Activated CD4-positive, alpha-beta T cell treated with anti-CD3 and anti-CD28 coated beads, Interleukin-2, amount 10 ng/mL, durations not matched to agents 7 days and 5 days (primary cell): ENCODE measurements at regions not wholly inside any gene's neighbourhood (a gene's known extent, or its start where the extent isn't known, plus 50 kb on each side); places are given as distances from the start of the nearest gene placed in this dataset.
"Not testable (repeated sequence)": the region's sequence is repeated elsewhere in the genome, so short reads cannot be mapped to it uniquely, and the experiment has no call there.

ENCODE experiments used
- CTCF ChIA-PET: fragments of 350-600 bp; sonication (Branson Sonifier 250); formaldehyde crosslinking; loops from one replicate; lab custom pipeline; 2021; ENCODE audit warnings: antibody characterized with exemption; lab: Charles Lee
- POLR2A ChIA-PET: fragments of 350-600 bp; sonication (Branson Sonifier 250); formaldehyde crosslinking; loops from one replicate; lab custom pipeline; 2021; ENCODE audit warnings: antibody characterized with exemption; lab: Charles Lee
- DNase-seq: peaks from one replicate; pipeline ENCODE4 v3.0.0-alpha.2; 2020
- H3K27ac Mint-ChIP-seq: one replicate; pipeline ENCODE4 v1.8.0; 2021; ENCODE audit warnings: mild to moderate bottlenecking, moderate library complexity, mixed read lengths
- H3K27me3 Mint-ChIP-seq: one replicate; pipeline ENCODE4 v1.8.0; 2021; ENCODE audit warnings: mixed read lengths
- H3K36me3 Mint-ChIP-seq: one replicate; pipeline ENCODE4 v1.8.0; 2021; ENCODE audit warnings: low read depth, mixed read lengths
- H3K4me1 Mint-ChIP-seq: one replicate; pipeline ENCODE4 v1.8.0; 2021; ENCODE audit warnings: mixed read lengths
- H3K4me3 Mint-ChIP-seq: one replicate; pipeline ENCODE4 v1.8.0; 2021; ENCODE audit warnings: mild to moderate bottlenecking, moderate library complexity, mixed read lengths
- H3K9me3 Mint-ChIP-seq: one replicate; pipeline ENCODE4 v1.8.0; 2021; ENCODE audit warnings: mixed read lengths

DNA sequence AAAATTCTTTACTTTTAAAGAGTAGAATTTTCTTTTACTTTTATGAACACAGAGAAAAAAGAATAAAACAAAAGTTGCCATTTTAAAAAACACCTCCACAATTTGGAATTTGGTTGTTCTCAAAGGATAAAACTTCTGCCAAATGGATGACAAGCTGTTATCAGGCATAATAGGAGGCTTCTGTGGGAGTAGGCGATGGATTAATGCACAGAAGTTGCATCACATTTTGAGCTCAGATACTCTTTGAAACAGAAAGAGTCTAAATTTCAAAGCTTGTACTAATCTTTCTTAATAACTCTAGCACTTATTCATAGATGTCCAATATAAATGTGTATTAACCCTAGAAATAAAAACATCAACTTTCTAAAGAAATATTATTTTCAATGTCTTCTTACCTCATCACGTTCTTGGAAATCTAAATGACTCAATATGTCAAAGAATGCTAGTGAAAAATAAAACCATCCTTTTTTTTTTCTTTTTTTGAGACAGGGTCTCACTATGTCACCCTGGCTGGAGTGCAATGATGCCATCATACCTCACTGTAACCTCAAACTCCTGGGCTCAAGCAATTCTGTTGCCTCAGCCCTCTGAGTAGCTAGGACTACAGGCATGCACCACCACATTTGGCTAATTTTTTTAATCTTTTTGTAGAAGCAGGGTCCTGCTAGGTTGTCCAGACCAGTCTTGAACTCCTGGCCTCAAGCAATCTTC lies 112.8 kb upstream of the USP25 start:
- H3K9me3 Mint-ChIP-seq, result no peaks in the 10 kb centered on the region
- no peak for DNase-seq

GRCh38 chr21:15617964-15618363 lies 111.8 kb upstream of the USP25 start:
- ChIA-PET CTCF (no interaction called here), POLR2A (no interaction called here)
- no peaks in the 10 kb centered on the region for H3K4me1 Mint-ChIP-seq
- no peak overlapping the region for H3K4me3 Mint-ChIP-seq
- no peak overlapping the region for H3K27ac Mint-ChIP-seq
- no peak for DNase-seq
- H3K9me3 Mint-ChIP-seq, result no peaks in the 10 kb centered on the region
- H3K27me3 Mint-ChIP-seq, result no peaks in the 10 kb centered on the region
- no peaks in the 10 kb centered on the region for H3K36me3 Mint-ChIP-seq

More for the DNA sequence above, 112.8 kb upstream of the USP25 start:
- H3K36me3 Mint-ChIP-seq, result no peaks in the 10 kb centered on the region
- ChIA-PET POLR2A (no interaction called here), CTCF (no interaction called here)
- H3K4me3 Mint-ChIP-seq, result no peak overlapping the region
- no peaks in the 10 kb centered on the region for H3K27me3 Mint-ChIP-seq
- H3K27ac Mint-ChIP-seq, result no peak overlapping the region
- no peaks in the 10 kb centered on the region for H3K4me1 Mint-ChIP-seq

DNA sequence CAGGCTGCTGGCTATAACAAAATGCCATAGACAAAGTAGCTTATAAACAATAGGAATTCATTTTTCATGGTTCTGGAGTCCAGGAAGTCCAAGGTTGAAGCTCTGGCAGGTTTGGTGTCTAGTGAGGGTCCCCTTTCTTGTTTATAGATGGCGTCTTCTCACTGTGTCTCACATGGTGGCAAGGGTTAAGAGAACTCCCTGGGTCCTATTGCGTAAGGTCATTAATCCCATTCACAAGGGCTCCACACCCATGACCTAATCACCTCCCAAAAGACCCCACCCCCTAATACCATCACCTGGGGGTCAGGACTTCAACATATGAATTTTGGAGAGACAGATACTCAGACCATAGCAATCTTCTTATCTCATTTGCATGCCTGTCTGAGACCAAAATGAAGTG lies 108.9 kb upstream of the USP25 start:
- Mint-ChIP-seq H3K27me3 (no peaks in the 10 kb centered on the region), H3K4me3 (no peak overlapping the region), H3K36me3 (no peaks in the 10 kb centered on the region), H3K27ac (no peak overlapping the region), H3K4me1 (no peaks in the 10 kb centered on the region), H3K9me3 (no peaks in the 10 kb centered on the region)
- no peak for DNase-seq
- ChIA-PET CTCF (no interaction called here), POLR2A (no interaction called here)

GRCh38 chr21:15624646-15625045 lies 105.1 kb upstream of the USP25 start:
- POLR2A ChIA-PET, result no interaction called here
- DNase-seq, result no peak
- Mint-ChIP-seq H3K27ac (no peak overlapping the region), H3K4me3 (no peak overlapping the region), H3K4me1 (no peaks in the 10 kb centered on the region), H3K36me3 (no peaks in the 10 kb centered on the region), H3K27me3 (no peaks in the 10 kb centered on the region), H3K9me3 (no peaks in the 10 kb centered on the region)
- CTCF ChIA-PET, result no interaction called here

DNA sequence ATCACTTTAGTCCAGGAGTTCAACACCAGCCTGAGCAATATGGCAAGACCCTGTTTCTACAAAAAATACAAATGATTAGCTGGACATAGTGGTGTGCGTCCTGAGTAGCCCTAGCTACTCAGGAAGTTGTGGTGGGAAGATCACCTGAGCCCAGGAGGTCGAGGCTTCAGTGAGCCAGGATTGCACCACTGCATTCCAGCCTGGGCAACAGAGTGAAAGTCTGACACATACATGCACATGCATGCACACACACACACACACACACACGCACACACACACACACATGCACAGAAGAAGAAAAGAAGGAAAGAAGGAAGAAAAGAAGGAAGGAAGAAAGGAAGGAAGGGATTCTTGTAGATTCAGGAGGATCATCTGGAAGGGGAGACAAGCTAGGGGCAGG lies 104.4 kb upstream of the USP25 start:
- Mint-ChIP-seq H3K4me3 (no peak overlapping the region), H3K27ac (no peak overlapping the region), H3K9me3 (no peaks in the 10 kb centered on the region), H3K36me3 (no peaks in the 10 kb centered on the region), H3K27me3 (no peaks in the 10 kb centered on the region), H3K4me1 (no peaks in the 10 kb centered on the region)
- ChIA-PET CTCF (no interaction called here), POLR2A (interaction anchor here (0.7 kb wide), 1 partner anchor 200 kb away, joined by 3 read pairs; no protein-coding TSS in a partner anchor)
- no peak for DNase-seq

DNA sequence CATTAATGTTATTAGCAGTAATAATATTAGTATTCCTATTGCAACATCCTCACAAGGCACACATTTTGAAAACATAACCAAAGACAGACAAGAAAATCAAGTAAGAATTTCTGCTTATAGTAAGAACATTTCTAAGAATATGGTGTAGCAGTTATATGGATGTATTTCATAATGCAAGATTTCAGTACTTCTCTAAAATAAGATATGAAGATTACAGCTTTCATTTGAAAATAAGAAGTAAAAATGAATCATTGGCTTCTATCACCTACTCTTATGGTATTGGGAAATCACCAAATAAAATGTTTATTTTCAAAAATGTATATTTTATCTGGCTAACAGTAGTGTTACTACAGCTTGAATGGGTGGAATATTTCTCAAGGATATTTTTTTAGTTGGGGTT lies 103.8 kb upstream of the USP25 start:
- no peak for DNase-seq
- CTCF ChIA-PET, result no interaction called here
- no peaks in the 10 kb centered on the region for H3K27me3 Mint-ChIP-seq

DNA sequence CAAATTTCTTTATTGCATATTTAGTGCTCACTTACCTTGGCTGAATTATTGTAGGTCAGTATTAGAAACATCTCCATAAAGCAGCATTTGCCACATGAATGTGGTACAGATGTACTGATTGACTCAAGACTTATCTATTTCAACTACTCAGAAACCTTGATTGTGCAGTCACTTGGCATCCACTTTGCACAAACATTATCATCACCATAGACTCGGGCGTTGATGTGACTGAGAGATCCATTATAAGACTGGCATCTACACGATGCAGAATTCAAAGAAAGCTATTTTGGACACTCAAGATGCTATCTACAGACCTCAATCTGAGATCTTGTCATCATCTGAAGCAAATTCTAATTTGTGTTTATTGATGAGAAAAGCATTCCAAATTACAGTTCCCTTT lies 102.8 kb upstream of the USP25 start:
- Mint-ChIP-seq H3K9me3 (no peaks in the 10 kb centered on the region), H3K36me3 (no peaks in the 10 kb centered on the region), H3K4me3 (no peak overlapping the region), H3K4me1 (no peaks in the 10 kb centered on the region), H3K27ac (no peak overlapping the region), H3K27me3 (no peaks in the 10 kb centered on the region)
- DNase-seq, result no peak
- CTCF ChIA-PET, result no interaction called here
- POLR2A ChIA-PET, result no interaction called here

More for the DNA sequence above, 103.8 kb upstream of the USP25 start:
- H3K27ac Mint-ChIP-seq, result no peak overlapping the region
- no peaks in the 10 kb centered on the region for H3K9me3 Mint-ChIP-seq
- H3K4me3 Mint-ChIP-seq, result no peak overlapping the region
- no peaks in the 10 kb centered on the region for H3K4me1 Mint-ChIP-seq
- POLR2A ChIA-PET, result interaction anchor here (0.7 kb wide), 1 partner anchor 199 kb away, joined by 3 read pairs; no protein-coding TSS in a partner anchor
- no peaks in the 10 kb centered on the region for H3K36me3 Mint-ChIP-seq

DNA sequence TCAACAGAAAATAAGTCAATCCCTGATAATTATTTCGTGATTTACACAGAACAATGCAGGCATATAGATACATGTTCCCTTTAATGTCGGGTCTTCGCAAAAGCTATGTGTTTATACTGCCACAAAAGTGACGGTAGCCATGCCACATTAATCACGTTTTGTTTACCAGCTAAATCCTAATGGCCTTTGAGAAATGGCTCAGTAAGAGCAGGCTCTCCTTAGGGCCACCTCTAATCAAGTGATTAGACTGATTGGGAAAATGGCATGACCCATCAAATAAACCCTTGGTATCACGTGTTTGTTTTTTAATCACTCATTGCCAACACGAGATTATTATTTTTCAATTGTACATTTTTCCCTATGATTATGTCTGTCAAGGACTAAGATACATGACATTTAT lies 102.0 kb upstream of the USP25 start:
- CTCF ChIA-PET, result interaction anchor here (0.6 kb wide), 1 partner anchor 30 kb away, joined by 3 read pairs; no protein-coding TSS in a partner anchor
- H3K9me3 Mint-ChIP-seq, result no peaks in the 10 kb centered on the region

GRCh38 chr21:15631342-15631741 lies 98.4 kb upstream of the USP25 start:
- no peaks in the 10 kb centered on the region for H3K27me3 Mint-ChIP-seq
- ChIA-PET CTCF (no interaction called here), POLR2A (no interaction called here)
- no peaks in the 10 kb centered on the region for H3K36me3 Mint-ChIP-seq
- no peaks in the 10 kb centered on the region for H3K9me3 Mint-ChIP-seq
- no peak overlapping the region for H3K4me3 Mint-ChIP-seq
- no peak overlapping the region for H3K27ac Mint-ChIP-seq
- H3K4me1 Mint-ChIP-seq, result no peaks in the 10 kb centered on the region
- DNase-seq, result no peak

More for the DNA sequence above, 102.0 kb upstream of the USP25 start:
- Mint-ChIP-seq H3K4me3 (no peak overlapping the region), H3K4me1 (no peaks in the 10 kb centered on the region), H3K27me3 (no peaks in the 10 kb centered on the region), H3K27ac (no peak overlapping the region), H3K36me3 (no peaks in the 10 kb centered on the region)
- POLR2A ChIA-PET, result no interaction called here
- no peak for DNase-seq

GRCh38 chr21:15634541-15634940 lies 95.2 kb upstream of the USP25 start:
- H3K27ac Mint-ChIP-seq, CTCF ChIA-PET, H3K9me3 Mint-ChIP-seq, POLR2A ChIA-PET, H3K36me3 Mint-ChIP-seq, H3K4me1 Mint-ChIP-seq, H3K27me3 Mint-ChIP-seq, DNase-seq, H3K4me3 Mint-ChIP-seq: not testable (repeated sequence)

GRCh38 chr21:15638856-15639549 lies 90.8 kb upstream of the USP25 start:
- ChIA-PET CTCF (no interaction called here), POLR2A (no interaction called here)

DNA sequence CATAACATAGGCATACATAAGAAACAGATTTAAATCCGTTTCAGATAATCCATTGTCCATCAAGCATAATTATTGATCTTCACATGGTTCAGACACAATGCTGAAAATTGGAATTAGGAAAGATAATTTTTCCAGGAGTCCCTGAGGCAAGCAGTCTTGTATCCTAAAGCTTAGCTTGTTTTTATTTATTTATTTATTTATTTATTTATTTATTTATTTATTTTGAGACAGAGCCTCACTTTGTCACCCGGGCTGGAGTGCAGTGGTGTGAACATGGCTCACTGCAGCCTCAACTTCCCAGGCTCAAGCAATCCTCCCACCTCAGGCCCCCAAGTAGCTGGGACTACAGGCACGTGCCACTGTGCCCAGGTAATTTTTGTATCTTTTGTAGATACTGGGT lies 89.7 kb upstream of the USP25 start:
- H3K4me1 Mint-ChIP-seq, CTCF ChIA-PET, H3K27me3 Mint-ChIP-seq, H3K36me3 Mint-ChIP-seq, DNase-seq, H3K9me3 Mint-ChIP-seq, H3K4me3 Mint-ChIP-seq, POLR2A ChIA-PET, H3K27ac Mint-ChIP-seq: not testable (repeated sequence)

More at GRCh38 chr21:15638856-15639549, 90.8 kb upstream of the USP25 start:
- no peak for DNase-seq
- Mint-ChIP-seq H3K27ac (no peak overlapping the region), H3K4me1 (no peaks in the 10 kb centered on the region), H3K36me3 (no peaks in the 10 kb centered on the region), H3K9me3 (no peaks in the 10 kb centered on the region), H3K27me3 (no peaks in the 10 kb centered on the region), H3K4me3 (no peak overlapping the region)

DNA sequence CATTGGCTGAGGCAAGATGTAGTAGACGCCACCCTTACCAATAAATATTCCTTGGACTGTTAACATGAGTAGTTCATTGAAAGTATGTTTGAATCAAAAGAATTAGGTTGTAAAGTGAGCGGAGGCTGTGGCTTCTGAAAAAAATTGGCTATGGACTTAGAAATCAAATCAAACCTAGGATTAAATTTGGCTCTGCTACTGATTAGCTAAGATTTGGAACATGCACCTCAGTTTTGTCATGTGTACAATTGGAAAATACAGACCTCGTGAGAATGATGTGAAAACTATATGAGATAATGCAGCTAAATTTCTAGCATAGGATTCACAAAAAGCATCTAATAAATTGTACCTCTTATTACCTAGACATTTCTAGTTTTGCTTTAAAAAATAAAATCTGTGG lies 85.3 kb upstream of the USP25 start:
- ChIA-PET CTCF (no interaction called here), POLR2A (no interaction called here)
- Mint-ChIP-seq H3K4me3 (no peak overlapping the region), H3K27ac (no peak overlapping the region), H3K27me3 (peaks cover 2% of the 10 kb centered on the region), H3K9me3 (no peaks in the 10 kb centered on the region), H3K4me1 (no peaks in the 10 kb centered on the region), H3K36me3 (no peaks in the 10 kb centered on the region)
- DNase-seq, result no peak
